ENCODE measurements at regions not wholly inside any gene's neighbourhood (a gene's known extent, or its start where the extent isn't known, plus 50 kb on each side); places are given as distances from the start of the nearest gene placed in this dataset.
"Not testable (repeated sequence)": the region's sequence is repeated elsewhere in the genome, so short reads cannot be mapped to it uniquely, and the experiment has no call there.

DNA sequence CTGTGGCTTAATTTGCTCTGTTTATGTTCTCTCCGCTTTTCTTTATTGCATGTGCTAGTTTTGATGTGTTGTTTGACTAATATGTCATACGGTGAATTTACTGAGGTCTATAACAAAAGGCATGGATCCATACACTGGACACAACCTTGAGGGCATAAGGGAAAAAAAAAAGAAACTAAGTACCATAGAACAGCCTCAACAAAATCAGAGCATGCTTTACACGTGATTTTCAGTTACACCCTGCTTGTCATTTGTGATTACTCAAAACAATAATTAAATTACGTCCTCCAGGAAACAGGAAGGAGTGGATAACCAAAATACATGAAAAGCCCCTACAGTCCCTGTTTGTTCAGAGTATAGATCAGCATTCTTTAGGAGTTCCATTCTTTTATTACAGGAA, 150.5 kb downstream of the CRPPA start:
- ATAC-seq (no peak), DNase-seq (no peak)
- intact Hi-C loops (cut with DNase I, micrococcal nuclease), result no loop called here

DNA sequence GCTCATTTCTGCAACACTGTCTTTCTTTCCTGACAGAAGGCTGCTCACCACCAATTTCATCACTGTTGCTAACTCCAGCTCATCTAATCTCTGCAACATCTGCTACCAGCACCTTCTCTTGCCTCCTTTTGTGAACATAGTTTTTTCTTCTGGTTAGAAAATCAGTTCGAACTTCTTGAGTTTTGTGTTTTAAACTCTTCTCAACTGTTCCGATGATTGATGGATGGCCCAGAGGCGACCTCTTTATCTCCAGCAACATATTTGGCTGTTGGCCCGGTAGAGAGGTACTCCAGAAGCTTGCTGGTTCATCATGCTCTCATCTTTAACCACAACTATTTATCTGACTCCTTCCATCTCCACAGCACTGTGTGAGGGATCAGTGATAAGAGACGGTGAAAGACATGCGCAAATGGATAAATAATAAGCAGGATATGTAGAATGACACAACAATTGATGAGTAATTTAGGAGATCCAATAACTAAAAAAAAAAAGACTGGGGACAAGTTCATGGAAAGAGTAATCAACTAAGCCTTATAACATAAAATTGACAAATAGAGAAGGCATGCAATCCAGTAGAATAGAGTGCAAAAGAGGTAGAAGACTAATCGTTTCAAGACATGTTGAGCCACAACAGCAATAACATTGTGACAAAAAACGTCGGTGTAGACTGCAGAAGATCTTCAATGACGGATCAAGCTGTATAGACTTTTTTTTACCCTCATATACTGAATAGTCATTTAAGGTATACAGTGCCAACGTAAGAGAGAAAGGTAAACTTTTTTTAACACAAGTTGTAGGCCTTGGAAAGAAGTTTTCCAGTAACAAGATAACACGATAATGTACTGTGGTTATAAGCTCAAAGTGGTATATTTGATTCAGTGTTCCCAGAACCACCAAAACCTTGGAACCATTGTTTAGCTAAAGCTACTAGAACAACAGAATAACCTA, 152.2 kb downstream of the CRPPA start:
- DNase-seq (no peak), ATAC-seq (no peak)
- intact Hi-C loops (cut with DNase I, micrococcal nuclease), result no loop called here

DNA sequence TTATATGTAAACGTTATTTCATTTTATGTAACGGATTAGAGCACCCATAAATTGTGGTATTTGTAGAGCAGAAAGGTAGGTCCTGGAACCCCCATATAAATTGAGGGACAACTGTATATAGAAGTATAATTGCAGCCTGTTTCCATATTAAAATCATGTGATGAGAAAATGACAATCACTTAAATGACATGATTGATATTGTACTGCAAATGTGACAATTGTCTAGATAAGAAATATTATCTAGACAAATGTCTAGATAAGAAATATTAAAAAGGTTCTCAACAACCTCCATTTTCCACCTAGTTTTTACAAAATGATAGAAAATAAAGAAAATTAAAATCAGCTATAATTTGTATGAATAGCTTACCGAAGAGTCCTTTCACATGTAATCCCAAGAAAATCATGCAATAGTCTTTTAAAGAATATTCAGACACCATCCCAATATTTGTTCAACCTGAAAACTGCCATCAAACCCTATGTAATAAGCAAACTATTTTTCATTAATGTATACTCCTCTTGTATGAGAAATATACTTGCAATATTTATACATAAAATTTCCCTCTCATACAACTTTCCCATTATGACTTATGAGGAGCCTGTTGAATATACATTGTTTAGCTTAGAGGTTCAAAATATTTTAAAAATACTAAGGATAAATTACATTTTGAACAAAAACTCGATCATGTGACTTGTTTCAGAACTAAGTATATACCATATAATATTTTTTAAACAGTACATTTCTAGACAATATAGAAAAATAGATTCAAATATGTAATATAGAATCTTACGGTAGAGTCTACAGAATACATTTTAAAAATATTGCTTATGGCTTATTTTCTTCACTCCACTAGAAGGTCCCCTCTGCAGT, 153.2 kb downstream of the CRPPA start:
- intact Hi-C loops (cut with DNase I, micrococcal nuclease), result no loop called here

DNA sequence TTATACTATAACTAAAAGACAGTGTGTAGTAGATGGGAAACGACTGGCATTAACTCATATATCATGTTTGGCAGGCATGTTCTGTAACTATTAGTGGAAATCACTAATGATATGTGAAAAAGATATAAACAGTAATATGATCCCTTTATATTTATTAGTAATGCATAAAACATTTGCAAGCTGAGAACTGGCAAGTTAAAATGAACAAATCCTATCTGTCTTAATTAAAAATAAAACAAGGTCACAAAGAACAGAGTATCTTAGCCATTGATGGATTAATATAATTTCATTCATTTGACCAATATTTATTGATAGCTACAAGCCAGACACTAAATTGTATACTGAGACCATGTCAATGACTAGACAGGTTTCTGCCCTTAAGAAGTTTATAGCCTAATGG, 154.5 kb downstream of the CRPPA start:
- ATAC-seq, result no peak
- no peak for DNase-seq
- intact Hi-C loops (cut with DNase I, micrococcal nuclease), result no loop called here

More for the DNA sequence above, 153.2 kb downstream of the CRPPA start:
- no peak for ATAC-seq
- DNase-seq, result no peak

DNA sequence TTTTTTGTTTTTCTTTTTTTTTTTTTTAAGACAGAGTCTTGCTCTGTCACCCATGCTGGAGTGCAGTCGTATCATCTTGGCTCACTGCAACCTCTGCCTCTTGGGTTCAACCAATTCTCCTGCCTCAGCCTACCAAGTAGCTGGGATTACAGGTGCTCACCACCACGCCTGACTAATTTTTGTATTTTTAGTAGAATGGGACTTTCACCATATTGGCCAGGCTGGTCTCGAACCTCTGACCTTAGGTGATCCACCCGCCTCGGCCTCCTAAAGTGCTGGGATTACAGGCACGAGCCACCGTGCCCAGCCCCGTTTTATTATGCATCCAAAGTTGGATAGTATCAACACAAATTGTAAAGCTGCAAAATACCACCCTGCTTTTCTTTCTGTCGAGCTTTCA, 154.9 kb downstream of the CRPPA start:
- intact Hi-C loops (cut with DNase I, micrococcal nuclease); DNase-seq; ATAC-seq: not testable (repeated sequence)

DNA sequence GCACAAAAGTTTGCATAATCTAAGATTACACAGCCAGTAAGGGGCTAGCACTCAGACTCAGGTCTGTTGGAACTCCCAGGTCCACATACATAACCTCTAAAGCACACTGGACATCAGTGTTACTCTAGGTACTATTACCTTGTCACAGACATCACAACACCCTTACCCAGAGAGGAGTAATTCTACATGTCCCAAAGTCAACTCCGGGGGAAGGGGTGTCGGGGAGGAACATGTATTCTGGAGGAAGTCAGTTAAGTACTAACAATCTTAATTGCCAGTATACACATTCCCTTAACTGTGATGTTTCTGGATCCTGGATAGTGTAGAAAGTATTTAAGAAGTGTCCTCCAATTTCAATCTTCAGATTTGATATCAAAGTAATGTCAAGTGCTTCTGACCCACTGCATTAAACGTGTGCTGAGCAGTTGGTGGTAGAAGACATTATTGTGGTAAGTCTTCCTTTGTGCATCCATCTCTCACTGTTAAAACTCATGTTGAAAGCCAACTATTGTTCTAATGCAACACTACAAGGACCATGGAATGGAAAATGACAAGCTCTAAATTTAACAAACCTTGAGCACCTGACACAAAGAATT, 155.4 kb downstream of the CRPPA start:
- no peak for ATAC-seq
- DNase-seq, result no peak
- intact Hi-C loops (cut with DNase I, micrococcal nuclease), result no loop called here

DNA sequence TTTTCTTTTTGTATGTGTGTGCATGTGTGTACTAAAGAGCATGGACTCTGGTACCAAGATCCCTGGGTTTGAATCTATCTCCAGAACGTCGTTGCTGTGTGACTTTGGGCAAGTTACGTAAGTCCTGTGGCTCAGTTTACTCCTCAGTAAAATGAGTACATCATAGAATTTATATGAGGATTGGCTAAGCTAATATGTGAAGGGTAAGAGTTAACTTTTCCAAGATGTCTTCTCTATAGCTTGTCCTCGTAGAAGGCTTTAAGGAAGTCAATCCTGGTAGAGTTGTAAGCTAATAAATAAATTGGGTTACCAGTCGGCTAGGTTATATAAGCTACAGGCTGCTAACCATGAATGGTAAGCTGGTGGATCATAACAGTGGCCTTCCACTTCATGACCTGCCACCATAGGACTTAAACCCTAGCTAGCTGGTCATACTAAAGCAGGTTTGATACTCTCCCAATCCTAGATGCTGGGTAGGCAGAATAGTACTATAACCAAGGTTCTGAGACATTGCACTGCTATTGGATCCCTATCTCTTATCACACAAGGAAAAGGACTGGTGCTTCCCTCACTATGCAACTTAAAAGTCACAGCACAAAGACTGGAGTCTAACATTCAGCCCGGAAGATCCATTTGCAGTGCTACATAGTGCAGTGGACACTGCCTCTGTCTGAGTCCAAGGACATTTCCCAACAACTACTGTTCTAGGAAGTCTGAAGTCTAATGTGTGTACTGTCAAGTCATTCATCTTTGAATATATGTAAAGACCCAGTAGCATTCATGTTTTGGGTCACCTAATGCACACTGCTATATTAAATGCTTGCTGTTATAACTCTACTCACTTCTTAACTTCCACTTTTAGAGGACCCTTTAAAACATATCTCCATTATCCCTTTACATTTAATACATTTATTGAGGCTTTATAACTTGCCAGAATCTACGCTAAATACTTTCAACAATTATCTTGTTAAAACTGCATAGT, 156.2 kb downstream of the CRPPA start:
- ATAC-seq, result no peak
- DNase-seq, result no peak

DNA sequence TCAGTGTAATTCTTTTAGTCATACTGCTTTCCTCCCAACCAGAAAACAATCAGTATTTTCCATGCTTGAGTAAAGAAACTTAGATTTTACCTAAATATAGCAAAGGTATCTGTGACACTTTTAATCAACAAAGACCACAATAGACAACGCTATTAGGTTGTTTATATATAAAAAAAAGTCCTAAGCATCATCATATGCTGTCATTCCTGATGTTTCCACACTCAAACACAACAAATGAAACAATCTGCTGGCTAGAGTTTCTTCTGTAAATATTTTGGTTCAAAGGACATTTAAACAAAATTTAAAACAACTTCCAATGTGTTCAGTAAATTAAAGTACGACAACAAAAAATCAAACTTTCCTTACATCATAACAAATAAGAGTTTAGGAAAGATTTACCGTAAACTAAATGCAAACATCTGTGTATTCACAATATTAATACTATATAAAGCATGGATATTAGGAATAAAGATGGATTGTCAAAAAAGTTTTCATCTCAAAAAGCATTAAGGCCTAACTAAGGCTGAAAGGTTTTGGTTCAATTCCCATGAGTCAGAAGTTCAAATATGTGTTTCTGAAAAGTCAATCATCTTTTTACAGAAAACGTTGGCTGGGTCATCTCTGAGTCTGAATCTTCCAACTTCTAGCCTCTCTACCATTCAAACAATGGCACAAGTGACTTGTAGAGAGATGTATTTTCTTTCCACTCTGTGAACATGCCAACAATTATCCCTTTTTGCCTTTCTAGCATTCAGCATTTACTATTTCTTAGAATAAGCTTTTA, 157.1 kb downstream of the CRPPA start:
- intact Hi-C loops (cut with DNase I, micrococcal nuclease), result no loop called here
- ATAC-seq, result no peak
- no peak for DNase-seq

More for the DNA sequence above, 156.2 kb downstream of the CRPPA start:
- intact Hi-C loops (cut with DNase I, micrococcal nuclease), result no loop called here

DNA sequence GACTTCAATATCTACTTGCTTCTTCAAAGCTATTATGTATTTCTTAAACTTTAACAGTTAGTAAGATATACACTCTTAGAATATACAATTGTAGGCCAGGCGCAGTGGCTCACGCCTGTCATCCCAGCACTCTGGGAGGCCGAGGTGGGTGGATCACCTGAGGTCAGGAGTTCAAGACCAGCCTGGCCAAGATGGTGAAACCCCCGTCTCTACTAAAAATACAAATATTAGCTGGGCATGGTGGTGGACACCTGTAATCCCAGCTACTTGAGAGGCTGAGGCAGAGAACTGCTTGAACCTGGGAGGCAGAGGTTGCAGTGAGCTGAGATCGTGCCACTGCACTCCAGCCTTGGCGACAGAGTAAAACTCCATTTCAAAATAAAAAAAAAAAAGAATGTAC, 158.0 kb downstream of the CRPPA start:
- intact Hi-C loops (cut with DNase I, micrococcal nuclease); ATAC-seq; DNase-seq: not testable (repeated sequence)

DNA sequence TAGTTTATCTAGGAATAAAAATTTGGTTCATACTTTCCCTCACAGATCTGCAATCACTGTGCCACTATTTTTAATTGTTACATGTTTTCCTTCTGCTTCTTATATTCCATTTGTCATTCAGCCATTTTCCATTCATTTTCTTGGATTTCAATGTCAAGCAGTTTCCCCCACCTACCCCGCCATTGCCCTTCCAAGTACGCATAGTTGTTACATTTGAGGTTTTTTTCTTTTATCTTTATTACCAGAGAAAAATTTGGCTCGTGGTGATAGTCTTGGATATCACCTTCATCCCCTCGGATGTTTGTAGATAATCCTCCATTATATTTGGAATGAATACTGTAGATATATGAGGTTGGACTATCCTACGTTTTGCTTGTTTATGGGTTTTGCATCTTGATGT, 159.7 kb downstream of the CRPPA start:
- ATAC-seq (no peak), DNase-seq (no peak)
- intact Hi-C loops (cut with DNase I, micrococcal nuclease), result no loop called here

DNA sequence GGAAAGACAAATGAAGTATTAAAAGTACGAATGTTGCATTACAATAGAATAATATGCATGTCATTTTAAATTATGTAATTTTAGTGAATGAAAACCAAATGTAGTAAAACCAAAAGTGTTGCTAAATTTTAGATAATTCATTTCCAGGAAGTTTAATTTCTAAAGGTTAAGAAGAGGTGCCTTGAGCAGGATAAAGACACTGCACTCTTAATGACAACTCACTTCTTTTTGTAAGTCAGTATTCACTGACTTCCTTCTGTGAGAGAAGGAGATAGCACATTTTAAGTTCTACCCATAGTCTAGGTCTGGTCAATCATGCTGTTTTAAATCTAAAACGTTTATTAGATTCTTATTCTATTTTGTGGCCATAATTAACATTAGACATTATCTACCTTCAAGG, 160.2 kb downstream of the CRPPA start:
- ATAC-seq (no peak), DNase-seq (no peak)
- intact Hi-C loops (cut with DNase I, micrococcal nuclease), result no loop called here

DNA sequence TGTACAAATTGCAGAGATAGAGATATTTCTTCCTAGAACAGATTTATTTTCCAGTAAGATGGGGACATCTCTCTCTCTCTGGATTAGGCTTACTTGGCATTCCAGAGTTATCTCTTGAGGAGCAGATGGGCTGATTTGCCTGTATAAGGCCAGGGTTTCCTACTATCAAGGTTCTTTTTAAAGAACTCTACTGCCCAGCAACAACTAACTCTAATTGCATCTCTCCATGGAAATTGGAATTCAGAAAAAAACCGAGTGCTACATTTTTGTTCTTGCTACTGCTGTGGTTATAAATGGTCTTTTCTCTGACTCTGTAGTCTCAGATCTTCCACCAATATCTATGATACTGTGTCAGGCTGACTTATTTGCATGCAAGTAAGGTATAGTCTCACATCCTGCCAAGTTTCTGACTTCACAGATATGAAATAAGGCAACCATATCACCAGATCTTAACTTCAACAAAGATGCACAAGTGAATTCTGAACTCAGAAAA, 161.1 kb downstream of the CRPPA start:
- intact Hi-C loops (cut with DNase I, micrococcal nuclease), result no loop called here
- ATAC-seq (no peak), DNase-seq (no peak)

DNA sequence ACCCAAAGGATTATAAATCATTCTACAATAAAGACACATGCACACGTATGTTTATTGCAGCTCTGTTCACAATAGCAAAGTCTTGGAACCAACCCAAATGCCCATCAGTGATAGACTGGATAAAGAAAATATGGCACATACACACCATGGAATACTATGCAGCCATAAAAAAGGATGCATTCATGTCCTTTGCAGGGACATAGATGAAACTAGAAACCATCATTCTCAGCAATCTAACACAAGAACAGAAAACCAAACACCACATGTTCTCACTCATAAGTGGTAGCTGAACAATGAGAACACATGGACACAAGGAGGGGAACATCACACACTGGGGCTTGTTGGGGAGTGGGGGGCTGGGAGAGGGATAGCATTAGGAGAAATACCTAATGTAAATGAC, 164.9 kb downstream of the CRPPA start:
- DNase-seq; ATAC-seq; intact Hi-C loops (cut with DNase I, micrococcal nuclease): not testable (repeated sequence)

DNA sequence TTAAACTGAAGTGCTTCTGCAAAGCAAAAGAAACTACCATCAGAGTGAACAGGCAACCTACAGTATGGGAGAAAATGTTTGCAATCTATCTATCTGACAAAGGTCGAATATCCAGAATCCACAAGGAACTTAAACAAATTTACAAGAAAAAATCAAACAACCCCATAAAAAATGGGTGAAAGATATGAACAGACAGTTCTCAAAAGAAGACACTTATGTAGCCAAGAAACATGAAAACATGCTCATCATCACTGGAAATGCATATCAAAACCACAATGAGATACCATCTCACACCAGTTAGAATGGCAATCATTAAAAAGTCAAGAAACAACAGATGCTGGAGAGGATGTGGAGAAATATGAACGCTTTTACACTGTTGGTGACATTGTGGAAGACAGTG, 165.4 kb downstream of the CRPPA start:
- intact Hi-C loops (cut with DNase I, micrococcal nuclease); ATAC-seq; DNase-seq: not testable (repeated sequence)

DNA sequence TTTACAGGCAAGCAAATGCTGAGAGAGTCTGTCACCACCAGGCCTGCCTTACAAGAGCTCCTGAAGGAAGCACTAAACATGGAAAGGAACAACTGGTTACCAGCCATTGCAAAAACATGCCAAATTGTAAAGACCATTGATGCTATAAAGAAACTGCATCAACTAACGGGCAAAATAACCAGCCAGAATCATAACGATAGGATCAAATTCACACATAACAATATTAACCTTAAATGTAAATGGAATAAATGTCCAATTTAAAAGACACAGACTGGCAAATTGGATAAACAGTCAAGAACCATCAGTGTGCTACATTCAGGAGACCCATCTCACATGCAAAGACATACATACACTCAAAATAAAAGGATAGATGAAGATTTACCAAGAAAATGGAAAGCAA, 170.7 kb downstream of the CRPPA start:
- DNase-seq; intact Hi-C loops (cut with DNase I, micrococcal nuclease); ATAC-seq: not testable (repeated sequence)

DNA sequence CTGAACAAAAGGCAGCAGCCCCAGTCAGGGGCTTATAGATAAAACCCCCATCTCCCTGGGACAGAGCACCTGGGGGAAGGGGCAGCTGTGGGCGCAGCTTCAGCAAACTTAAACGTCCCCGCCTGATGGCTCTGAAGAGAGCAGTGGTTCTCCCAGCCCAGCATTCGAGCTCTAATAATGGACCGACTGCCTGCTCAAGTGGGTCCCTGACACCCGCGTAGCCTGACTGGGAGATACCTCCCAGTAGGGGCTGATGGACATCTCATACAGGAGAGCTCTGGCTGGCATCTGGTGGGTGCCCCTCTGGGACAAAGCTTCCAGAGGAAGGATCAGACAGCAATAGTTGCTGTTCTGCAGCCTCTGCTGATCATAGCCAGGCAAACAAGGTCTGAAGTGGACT, 172.1 kb downstream of the CRPPA start:
- ATAC-seq; DNase-seq; intact Hi-C loops (cut with DNase I, micrococcal nuclease): not testable (repeated sequence)

DNA sequence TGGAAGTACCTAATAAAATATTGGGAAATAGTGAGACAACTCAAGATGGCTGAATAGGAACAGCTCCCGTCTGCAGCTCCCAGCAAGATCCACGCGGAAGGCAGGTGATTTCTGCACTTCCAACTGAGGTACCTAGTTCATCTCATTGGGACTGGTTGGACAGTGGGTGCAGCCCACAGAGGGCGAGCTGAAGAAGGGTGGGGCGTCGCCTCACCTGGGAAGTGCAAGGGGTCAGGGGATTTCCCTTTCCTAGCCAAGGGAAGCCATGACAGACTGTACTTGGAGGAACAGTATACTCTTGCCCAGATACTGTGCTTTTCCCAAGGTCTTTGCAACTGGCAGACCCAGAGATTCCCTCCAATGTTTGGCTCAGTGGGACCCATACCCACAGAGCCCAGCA, 172.8 kb downstream of the CRPPA start:
- ATAC-seq; DNase-seq; intact Hi-C loops (cut with DNase I, micrococcal nuclease): not testable (repeated sequence)
